GM11168 (cell line): ENCODE measurements at regions not wholly inside any gene's neighbourhood (a gene's known extent, or its start where the extent isn't known, plus 50 kb on each side); places are given as distances from the start of the nearest gene placed in this dataset.

Source experiments
- in situ Hi-C: fragments of 300-500 bp; cut with MboI; formaldehyde crosslinking; loops from one replicate; pipeline ENCODE4 v1.12.0; 2022; ENCODE audit warnings: low sequenced_read_pairs; ENCODE audit not compliant: unreplicated experiment

GRCh38 chr18:22666411-22666940 lies 248.8 kb upstream of the CTAGE1 start:
- in situ Hi-C loops: no loop called here

GRCh38 chr18:22667156-22667555 lies 249.4 kb upstream of the CTAGE1 start:
- in situ Hi-C loops: no loop called here

DNA sequence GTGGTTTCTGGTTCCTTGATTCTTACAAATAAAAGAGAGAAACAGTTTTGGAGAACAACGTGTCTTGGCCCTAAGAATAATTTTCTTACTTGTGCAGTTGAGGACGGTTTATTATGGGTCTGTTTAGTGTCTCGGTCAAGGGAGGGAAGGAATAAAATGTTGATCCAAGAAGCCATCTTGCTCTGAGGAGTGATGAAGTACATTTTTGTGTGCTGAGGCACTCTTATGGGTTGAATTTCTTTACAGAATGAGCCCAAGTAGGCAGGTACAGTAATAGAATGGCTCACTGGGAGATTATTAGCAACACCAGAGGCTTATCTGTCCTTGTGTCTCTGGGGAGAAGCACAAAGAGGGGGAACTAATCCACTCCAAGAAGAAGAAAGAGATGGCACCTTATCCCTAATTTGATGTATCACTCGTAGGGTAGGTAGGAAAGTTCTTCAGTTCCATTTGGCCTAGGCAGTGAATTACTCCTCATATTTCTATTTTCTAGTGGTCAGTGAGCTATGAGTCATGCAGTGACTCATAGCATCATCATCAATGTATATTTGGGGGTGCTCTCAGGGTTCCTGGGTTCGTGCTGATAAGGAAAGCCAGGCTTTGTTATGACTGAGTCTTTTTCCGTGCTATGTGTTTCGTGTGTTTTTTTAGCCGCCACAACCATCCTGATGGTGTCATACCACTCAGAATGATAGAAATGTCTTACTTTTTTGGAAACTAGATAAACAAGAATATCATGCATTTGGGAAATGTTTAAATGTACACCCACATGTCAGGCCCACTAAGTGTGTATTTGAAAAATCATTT lies 250.1 kb upstream of the CTAGE1 start:
- in situ Hi-C loops: no loop called here

DNA sequence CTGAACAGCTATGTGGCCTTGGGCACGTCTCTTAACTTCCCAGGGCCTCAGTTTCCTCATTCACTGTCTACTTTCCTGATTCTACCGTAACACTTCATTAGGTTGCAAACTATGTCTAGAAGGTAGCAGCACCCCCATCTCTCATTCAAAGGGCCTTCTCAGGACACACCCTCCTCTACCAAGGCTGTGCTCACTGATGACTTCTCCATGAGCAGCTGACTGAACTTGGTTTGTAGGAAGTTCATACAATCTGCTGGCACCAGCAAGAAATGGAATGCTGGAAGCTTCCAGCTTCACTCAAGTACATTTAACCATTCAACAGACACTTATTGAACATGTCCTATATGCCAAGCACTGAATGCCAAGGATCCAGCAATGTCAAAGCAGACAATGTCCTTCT lies 250.8 kb upstream of the CTAGE1 start:
- in situ Hi-C loops: no loop called here

DNA sequence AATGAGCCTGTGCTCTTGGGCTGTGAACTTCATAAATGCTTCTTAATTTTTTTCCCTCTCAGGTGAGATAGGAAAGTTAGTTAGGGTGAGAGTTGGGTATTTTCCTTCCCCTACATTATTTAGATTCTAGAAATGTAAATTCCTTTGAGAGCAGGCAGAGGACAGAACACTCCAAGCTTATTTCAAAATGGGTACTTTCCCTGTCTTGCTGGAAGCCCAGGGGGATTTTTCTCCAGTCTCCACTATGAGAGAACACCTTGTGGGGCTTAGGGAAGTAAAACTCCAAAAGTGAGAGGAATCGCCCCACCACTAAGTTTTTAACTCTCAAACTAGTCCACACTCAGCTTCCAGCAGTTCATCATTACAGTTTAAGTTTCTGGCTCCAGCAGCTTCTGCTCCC lies 253.2 kb upstream of the CTAGE1 start:
- in situ Hi-C loops: no loop called here

DNA sequence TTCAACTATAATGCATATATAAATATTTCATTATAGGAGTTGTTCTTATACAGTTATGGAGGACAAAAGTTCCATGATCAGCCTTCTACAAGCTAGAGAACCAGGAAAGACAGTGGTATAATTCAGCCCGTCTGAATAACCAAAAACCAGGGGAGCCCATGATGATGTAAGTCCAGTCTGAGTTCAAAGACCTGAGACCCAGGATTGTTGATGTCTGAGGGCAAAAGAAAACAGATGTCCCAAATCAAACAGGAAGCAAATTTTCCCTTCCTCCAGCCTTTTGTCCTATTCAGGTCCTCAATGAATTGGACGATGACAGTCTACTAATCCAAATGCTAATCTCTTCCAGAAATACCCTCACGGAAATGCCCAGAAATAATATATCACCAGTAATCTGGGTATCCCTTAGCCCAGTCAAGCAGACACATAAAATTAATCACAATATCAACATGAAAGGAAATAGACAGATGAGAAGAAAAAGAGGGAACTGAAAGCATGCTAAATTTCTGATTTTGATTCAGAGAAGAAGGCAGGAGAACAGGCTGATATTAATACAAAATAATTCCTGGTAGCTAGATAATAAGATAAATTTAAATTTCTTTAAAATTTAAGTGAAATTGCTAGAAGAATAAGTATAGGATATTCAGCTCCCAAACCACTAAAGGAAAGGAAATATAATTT lies 255.6 kb upstream of the CTAGE1 start:
- in situ Hi-C loops: no loop called here

- in situ Hi-C loops: no loop called here
Measured at GRCh38 chr18:22674272-22674671, 256.6 kb upstream of the CTAGE1 start.

GRCh38 chr18:22675006-22675405 lies 257.3 kb upstream of the CTAGE1 start:
- in situ Hi-C loops: no loop called here

DNA sequence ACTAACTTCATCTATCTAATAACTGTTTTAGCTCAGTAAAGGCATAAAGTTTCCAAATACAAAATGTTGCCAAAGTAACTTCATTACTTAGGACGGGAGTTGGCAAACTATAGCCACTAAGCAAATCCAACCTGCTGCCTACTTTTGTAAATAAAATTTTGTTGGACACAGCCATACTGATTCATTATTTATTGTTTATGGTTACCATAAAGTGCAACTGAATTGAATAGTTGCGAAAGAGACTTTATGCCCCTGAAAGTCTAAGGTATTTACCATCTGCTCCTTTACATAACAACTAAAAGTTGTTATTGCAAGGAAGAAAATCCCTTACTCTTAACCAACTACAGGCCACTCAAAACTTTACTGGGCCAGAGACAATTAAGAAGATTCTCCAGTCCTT lies 256.7 kb upstream of the RBBP8 start:
- in situ Hi-C loops: no loop called here

DNA sequence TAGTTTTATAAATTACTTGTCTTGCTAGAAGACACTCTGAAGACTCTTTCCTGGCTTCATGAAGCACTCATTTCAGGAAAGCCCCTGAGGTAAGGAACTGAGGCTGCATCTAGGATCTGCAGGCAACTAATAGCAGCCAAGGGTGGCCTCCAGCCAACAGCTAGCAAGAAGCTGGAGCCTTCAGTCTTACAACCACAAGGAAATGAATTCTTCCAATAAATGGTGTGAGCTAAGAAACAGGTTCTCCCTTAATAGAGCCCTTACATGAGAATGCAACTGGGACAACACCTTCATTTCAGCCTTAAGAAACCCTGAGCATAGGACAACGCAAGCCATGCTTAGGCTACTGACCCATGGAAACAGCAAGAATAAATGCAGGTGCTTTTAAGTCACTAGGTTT lies 254.6 kb upstream of the RBBP8 start:
- in situ Hi-C loops: no loop called here

GRCh38 chr18:22680944-22681343 lies 252.2 kb upstream of the RBBP8 start:
- in situ Hi-C loops: no loop called here

DNA sequence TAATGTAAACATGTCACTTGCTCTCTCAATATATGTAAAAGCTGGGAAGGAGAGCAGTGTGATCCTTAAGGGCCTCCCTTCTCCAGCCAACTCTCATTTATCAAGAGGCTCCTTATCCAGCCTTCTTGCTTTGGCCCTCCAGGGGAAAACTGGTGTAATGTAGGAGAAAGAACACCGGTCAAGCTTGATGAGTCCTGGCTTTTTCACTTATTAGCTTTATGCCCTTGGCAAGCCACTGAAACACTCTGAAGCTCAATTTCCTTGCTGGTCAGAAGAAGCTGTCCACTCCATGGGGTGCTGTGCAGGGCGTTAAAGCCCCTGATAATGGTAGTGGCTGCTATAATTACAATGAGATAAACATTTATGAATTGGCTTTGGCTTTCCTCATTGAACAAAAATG lies 251.2 kb upstream of the RBBP8 start:
- in situ Hi-C loops: no loop called here

DNA sequence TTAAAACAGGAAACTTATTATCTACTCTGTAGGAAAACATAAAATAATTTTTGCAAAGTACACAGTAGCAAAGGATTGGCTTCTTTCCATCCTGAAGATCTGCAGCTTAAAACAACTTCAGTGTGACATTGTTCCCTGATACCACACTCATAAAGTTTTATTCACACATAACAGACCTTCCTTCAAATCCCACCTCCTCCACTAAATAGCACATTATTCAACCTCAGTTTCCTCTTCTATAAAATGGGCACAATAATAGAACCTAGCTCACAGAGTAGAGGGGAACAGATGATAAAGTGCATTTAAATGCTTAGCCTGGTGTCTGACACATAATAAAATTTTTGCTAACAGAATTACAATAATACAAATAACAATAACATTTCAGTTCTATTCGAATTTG lies 250.4 kb upstream of the RBBP8 start:
- in situ Hi-C loops: no loop called here

DNA sequence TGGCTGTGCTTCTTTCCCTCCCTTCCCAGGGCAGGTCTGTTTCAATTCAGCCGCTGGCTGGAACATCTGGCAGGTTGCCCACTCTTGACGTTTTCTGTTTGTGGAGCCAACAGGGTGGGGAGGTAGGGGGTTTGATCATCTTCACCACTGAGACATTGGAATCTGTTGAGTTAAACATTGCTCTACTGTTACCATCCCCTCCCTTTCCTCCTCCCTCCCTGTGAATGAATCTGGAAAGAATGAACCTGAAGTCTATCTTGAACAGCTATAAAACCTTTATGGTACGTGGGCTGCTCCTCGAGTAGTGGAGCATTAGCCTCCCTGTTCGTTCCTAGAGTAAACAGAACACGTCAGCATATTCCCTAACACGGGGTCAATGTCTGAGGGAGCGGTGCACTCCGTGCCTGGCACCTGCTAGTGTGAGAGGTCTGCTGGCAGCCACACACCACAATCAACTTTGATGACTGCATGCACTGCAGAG lies 249.9 kb upstream of the RBBP8 start:
- in situ Hi-C loops: no loop called here

DNA sequence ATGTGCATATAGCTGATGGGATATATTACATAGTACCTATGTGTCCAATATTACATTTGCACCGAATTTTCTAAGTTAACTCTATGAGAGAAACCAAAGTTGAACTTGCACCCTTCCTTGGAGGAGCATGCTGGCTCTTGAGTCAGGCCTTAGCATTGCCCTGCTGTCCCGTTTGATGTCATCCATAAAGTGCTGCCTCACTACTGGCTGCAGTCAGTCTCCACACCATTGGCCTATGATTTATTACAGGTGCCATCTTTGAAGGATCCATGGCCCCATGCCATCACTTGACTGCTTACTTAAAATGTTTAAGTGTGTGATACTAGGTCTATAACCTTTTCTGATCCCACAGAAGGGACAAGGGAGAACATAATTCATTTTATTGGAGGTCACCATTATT lies 249.3 kb upstream of the RBBP8 start:
- in situ Hi-C loops: no loop called here

DNA sequence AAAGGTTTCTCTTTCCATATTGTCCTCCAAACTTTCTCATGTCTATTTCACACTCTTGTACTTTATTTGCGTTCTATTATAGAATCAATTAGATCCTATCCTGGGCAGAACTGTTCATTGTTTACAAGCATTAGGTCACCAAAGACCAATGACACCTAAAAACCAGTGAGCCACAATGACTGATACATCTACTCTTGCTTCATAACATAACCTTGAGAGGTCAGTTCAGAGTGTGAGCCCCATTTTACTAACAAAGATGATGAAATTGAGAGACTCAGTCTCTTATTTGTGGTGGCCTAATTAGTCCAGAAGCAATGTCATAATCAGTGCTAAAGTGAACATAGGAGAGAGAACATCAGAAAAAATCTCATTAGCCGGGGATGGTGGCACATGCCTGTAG lies 248.9 kb upstream of the RBBP8 start:
- in situ Hi-C loops: no loop called here

DNA sequence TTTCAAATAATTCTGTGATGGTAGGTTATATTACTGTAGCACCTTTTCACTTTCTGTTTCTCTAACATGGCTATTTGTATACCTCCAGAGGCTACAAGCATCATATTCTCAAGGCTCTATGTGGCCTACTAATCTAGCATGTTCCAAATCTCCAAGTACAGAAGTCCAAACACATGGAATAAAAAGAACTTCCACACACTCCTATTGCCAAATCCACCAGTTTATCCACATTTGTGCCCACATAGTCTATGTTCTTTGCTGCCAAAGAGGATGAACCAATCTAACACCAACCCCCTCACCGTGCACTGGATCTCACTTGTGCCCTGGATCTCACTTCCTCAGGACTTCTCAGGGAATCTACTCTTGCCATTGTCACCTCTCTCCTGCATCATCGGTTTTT lies 247.3 kb upstream of the RBBP8 start:
- in situ Hi-C loops: no loop called here

- in situ Hi-C loops: no loop called here
Measured at GRCh38 chr18:22687892-22688680, 245.0 kb upstream of the RBBP8 start.

DNA sequence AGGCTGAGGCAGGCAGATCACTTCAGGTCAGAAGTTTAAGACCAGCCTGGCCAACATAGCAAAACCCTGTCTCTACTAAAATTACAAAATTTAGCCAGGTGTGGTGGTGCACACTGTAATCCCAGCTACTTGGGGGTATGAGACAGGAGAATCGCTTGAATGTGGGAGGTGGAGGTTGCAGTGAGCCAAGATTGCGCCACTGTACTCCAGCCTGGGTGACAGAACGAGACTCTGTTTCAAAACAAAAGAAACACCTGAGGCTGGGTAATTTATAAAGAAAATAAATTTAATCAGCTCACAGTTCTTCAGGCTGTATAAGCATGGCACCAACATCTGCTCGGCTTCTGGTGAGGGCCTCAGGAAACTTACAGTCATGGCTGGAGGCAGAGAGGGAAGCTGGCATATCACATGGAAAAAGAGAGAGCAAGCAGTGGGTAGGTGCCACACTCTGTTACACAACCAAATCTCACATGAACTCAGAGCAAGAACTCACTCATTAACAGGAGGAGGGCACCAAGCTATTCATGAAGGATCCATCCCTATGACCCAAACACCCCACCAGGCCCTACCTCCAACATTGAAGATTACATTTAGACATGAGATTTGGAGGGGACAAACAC lies 244.1 kb upstream of the RBBP8 start:
- in situ Hi-C loops: no loop called here

DNA sequence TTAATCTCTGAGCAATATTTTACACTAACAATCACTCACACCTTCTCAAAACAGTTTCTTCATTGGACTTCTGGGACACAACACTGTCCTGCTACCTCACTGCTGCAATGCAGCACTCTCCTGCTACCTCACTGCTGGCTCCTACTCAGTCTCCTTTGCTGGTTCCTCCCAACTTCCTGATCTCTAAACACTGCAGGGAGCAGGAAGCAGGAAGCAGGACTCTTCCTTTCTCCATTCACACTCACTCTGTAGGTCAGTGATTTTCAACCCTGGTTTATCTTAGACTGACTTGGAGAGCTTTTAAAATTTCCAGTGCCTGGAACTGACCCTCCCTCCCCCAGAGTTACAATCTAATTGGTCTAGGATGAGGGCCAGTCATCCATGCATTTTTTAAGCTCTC lies 243.4 kb upstream of the RBBP8 start:
- in situ Hi-C loops: no loop called here
